GM19372 (cell line): ENCODE measurements at regions not wholly inside any gene's neighbourhood (a gene's known extent, or its start where the extent isn't known, plus 50 kb on each side); places are given as distances from the start of the nearest gene placed in this dataset.

ENCODE experiments used
- ATAC-seq: cut with Tn5 transposase; IDR thresholded peaks from one replicate; pipeline ENCODE4 v1.9.1; 2021; ENCODE audit warnings: mild to moderate bottlenecking, low read depth, moderate library complexity; ENCODE audit not compliant: unreplicated experiment

DNA sequence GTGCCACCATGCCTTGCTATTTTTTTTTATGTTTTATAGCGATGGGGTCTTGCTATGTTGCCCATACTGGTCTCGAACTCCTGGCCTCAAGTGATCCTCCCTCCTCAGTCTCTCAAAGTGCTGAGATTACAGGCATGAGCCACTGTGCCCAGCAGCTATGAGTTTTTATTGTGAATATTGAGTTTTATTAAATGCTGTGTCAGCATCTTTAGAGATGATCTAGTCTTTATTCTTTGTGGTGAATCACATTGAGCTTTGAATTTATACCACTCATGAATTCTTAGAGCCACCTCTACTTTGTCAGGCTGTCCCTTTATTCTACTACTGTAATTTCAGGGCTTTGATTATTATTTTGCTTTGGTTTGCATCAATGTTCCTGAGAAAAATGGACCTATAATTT, 428.3 kb downstream of the BTBD3 start:
- no peak for ATAC-seq

DNA sequence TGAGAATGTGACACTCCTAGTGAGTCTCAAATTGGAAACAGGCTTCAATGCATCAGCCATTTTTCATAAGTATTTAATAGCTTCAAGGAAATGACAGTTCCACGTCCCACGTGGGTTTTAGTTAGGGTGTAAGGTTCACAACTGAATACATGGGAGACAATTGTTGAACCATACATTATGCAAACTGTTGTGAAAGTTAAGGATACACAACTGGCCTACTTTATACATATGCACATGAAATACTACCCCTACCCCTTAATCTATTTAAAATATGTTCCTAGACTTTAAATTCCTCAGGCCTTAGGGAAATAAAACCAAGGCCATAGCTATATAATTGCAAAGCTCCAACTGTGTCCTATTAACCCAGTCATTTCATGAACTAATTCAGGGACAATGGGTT, 436.1 kb downstream of the BTBD3 start:
- no peak for ATAC-seq

DNA sequence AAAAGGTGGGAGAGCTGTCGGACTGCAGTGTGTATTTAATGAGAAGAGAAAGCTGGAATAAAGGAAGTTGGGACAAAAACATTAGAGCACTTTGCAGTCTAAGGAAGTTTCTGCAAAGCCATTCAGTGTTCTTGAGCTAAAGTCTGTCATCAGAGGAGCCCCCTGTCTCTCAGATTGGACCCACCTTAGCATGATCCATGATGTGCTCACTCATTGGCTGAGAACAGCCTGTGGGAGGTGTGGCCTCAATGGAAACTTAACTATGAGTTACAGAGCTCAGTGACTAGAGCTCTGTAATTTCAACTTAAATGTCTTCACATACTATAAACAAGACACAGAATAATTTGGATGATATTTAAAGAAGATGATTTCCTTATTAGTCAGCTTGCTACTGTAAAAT, 437.0 kb downstream of the BTBD3 start:
- ATAC-seq: no peak

DNA sequence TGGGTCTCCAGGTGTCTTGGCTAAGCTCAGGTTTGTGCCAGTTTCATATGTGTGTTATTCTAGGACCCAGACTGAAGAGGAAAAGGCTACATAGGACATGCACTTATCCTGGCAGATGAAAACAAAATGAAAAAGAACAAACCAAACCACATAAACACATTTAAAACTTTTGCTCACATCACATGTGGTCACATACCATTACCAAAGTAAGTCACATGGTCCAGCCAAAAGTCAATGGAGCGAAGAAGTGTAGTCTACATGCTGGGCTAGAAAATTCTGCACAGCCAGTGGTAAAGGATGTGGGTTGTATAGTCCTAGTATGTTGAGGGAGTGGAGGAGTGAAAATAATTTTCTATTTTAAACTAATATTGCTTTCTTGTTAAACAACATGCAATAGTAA, 437.5 kb downstream of the BTBD3 start:
- ATAC-seq: no peak

DNA sequence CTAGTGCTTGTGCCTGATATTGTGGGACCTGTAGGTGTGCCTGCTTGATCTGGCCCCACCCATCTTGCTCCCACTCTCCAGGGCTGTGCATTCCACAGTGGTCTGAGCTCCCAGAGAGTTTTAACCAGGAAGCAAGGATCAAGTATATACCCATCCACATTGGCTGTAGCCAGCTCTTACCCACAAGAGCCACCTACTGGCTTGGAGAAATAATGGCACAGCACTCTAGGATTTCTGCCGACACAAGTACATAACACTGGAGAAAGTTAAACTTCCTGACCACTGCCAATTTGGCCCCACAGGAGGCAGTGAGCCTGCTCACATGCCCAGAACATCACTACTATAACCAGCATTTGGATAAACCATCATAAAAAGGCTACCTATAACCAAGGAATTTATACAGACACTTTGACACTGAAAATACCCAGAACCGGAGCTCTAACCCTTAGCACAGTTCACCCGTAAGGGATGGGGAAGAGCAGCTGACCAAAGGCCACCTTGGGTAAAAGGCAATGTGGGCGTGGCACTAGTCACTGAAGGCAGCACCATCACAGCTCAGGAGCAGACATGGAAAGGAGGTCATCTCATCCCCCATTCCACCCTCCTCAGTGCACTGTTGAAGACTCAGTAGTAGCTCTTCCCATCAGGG, 440.4 kb downstream of the BTBD3 start:
- no peak for ATAC-seq

DNA sequence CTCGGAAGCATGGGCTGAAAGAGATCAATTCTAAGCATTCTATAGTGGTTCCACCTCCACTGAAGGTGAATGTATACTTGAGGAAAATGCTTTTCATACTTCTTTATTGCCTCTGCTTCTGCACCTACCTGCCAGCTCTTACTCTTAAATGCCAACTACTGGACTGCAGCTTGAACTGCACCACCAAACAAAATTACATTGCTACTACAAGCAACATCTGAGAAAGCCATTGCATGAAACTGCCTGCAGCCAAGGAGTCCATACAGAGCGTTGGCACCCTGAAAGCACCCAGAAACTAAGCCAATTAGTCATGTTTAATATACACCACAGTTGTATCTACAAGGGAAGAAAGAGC, 440.9 kb downstream of the BTBD3 start:
- no peak for ATAC-seq

DNA sequence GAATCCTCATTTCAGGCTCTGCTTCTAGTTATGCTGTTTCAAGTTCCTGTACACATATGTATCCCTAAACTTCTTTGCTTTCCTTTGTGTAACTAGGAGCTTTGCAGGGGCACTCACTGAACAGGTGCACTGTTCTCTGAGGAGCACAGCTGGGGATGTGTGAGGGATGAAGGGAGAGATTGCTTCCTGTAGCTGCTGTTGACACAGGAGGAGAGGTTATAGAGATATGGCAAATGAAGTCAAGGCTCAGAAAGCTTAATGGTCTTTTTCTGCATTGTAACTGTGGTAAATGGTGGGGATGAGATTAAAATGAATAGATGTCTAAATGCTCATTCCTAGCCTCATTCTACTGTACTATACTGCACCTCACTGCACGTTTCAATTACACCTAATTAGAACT, 454.3 kb downstream of the BTBD3 start:
- no peak for ATAC-seq

DNA sequence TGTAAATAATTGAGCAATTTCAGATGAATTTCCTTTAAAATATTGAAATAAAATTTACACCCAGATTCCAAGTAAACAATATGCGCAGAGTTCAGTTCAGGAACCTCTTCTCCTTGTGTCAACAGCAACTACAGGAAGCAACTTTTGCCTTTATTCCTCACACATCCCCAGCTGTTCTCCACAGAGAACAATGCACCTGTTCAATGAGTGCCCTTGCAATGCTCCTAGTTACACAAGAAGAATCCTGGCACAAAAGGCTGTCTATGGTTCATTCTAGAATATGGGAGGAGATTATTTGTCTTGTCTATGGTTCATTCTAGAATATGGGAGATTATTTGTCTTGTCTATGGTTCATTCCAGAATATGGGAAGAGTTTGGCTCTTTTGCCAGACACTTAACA, 454.9 kb downstream of the BTBD3 start:
- no peak for ATAC-seq

DNA sequence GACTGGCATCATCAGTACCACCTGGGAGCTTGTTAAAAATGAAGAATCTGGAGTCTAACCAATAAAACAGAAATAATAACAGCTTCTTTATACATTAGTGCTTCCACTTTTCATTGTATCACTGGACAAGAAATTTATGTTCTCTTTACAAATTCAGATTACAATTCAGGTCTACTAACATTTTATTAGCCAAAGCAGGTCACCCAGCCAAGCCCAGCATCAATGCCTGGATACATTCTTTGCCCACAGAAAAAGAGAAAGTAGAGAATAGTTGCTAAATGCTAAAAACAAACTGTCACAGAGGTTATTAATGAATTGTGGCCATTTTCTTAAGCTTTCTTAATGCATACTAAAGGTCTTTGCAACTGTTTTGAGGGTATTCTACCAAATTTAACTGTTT, 458.3 kb downstream of the BTBD3 start:
- no peak for ATAC-seq

DNA sequence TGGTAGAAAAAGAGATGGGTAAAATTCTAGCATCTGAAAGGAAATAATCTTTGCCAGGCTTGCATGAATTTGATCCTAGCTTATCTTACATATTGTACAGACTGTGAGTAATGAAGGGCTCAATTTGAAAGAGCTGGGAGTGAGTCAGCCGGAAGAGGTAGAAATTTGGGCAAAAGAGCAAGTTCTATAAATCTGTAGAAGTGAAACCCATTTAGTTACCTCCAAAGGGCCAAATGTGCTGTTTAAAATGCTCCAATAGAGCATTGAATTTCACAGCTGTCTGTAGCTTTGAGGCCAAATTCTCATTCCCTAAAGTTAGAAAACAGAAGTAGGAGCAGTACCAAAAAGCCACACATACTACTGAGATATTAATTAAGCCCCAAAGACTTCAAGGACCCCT, 466.1 kb downstream of the BTBD3 start:
- ATAC-seq: no peak

DNA sequence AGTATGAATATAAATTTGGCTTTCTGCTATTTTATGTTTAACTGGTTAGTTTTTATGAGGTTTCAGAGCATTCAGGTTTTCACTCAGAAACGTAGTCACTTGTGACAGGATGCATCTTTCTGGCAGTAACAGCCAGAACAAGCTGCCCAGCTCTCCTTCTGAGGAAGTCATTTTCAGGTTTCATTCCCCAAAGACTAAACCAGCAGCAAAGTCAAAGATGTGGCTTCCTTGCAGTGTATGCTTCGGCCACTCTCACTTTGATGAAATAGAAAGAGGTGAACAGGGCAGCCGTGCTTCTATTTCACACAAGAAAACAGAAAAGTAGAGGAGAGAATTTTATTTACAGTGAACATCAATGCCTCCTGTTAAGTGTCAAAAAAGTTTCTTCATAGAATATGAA, 469.1 kb downstream of the BTBD3 start:
- ATAC-seq: no peak

DNA sequence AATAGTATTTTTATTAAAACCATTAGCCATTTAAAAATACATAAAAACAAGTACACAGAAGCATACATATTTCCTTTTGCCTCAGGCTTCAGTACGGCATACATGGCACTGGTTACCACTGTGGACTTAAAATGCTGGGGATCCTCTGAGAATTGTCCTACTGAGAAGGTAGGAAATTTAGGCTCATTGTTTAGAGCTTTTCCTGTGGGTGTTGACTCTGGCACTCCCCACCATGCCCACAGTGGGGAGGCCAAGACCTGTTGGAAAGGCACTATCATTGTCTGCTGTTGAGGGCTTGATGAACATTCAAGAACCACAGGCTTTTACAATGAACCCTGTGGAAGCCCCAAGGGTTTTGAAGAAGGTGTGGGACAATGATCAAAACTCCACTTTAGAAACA, 473.4 kb downstream of the BTBD3 start:
- ATAC-seq: no peak

DNA sequence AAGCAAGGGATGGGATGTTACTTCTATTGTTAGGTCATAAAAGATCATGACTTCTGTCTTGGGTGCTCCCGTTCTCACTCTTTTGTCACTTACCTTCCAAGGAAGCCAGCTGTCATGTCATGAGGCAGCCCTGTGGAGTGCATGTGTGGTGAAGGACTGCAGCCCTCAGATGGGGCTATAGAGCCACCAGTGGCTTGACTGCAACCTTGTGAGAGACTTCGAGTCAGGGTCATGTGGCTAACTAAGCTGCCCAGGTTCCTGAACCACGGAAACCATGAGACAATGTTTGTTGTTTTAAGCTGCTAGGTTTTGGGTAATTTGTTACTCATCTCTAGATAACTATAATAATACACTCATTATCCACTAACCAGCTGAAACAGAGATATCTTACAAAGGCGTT, 477.1 kb downstream of the BTBD3 start:
- no peak for ATAC-seq

DNA sequence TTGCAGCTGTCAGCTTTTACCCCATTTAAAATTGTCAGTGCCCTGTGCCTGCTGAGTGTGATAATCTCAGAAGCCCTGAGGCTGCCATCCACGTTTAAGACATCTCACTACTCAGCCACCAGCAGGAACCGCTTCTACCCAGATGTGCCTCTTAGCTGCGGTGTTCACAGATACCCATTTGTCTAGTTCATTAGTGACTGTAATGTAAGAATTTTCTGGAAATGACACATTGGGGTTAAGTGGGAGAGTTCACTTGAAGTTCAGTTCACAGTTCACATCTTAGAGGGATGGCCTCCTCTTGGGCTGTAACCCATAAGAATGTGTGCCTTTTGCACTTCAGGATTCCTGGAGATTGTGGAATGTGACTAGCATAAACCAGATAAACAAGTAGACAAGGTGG, 477.7 kb downstream of the BTBD3 start:
- no peak for ATAC-seq

DNA sequence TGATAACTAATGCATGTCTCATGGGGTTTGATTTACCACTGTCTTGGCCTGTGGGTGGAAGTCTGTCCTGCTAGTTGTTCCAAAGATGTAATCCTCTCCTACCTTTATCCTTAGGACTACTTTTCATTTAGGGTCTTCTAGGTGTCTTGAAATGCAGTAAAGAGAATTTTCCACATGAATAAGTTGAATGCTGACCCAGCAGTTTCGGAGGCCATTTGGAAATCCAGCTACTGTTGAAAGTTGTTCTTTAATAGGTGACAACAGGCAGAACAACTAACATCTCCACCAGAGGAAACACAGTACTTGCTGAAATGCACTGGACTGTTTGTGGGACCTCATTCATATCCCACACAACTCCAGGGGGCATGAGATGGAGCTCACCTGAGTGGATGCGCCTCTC, 478.1 kb downstream of the BTBD3 start:
- ATAC-seq: no peak

DNA sequence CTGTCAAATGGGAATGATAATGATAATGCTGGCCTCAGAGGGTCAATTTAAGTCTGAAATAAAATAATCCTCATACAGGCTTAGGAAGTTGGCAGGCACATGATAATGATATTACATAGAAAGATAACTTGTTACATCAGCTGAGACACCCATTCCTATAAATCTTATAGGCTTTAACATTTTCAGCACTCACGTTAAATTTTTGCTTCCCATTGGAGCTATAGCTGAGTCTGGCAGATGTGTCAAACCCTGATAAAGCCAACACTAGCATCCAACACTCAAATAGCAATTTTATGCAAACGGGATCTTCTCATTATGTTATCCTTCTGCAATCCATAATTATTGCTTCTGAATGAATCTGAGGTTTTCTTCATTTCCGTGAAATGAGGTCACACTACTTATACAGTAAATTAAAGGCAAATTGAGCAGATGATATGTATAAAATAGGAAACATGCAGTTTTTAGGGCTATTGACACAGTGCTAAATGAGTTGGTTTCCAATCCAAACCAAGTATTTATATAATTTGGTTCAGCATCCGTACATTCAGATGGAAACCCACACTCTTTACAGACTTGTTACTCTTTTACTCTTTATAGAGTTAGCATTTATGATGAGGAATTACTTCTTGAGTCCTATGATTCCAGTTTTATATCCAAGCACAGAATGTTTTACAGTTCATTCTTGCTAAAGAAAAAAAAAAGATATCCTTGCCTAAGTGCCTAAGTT, 481.6 kb downstream of the BTBD3 start:
- no peak for ATAC-seq

DNA sequence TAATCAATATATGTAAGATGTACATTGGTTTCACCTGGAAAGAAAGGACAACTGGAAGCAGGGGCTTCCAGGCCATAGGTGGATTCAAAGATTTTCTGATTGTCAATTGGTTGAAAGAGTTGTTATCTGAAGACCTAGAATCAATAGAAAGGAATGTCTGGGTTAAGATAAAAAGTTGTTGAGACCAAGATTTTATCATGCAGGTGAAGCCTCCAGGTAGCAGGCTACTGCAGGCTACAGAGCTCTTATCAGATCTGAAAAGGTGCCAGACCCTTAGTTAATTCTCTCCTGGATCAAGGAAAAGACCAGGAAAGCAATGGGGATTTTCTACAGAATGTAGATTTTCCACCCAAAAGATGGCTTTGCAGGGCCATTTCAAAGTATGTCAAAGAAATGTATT, 487.2 kb downstream of the BTBD3 start:
- no peak for ATAC-seq

DNA sequence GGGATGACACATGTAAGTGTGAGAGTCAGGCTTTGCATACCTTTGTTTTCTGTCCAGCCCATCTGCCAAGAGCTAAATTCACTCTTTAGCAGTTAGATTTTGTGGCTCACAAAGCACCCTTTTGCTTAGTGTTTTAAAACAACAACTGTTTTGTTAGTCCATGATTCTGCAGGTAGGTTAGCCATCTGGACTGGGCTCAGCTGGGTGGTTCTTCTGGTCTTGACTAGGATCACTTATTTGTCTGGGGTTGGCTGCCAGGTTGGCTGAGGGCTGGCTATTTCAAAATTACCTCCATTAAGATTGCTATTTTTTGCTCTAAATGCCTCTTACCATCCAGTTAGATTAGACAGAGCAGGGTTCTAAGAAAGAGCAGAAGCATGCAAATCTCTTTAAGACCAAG, 489.3 kb downstream of the BTBD3 start:
- no peak for ATAC-seq

DNA sequence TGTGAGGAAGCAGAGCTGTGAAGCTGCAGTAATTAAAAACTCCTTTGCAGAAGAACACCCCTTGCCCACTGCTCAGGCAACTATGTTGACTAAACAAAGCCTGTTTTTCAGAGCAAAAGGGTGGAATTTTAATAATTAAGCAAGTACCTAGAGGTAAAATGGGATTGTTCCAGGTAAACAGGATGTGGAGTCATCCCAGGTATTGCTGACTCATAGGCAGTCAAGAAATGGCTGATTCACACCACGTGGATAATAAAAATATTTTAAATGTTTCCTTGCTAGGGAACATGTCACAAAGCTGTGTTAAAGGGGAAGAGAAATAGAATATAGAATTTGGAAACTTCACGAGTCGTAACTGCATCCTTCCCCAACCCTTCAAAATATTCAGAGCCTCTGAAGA, 491.8 kb downstream of the BTBD3 start:
- no peak for ATAC-seq

DNA sequence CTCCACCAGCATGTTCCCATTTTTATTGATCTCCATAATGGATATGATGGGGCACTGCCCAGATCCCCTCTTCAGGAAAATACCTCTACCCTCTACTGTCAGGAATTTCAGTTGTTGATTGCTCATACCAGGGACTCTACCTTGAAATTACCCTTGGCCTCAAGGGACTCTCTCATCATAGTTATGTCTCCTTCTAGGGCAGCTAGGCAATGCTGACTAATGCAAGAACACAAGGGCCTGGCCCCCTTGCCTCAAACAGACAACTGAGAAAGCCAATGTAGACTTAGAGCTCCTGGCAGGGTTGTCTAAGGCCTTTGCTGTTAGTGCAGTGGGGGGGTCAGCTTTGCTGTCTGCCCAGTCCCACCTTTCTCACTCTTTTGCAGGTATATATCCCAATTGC, 493.1 kb downstream of the BTBD3 start:
- ATAC-seq: no peak

DNA sequence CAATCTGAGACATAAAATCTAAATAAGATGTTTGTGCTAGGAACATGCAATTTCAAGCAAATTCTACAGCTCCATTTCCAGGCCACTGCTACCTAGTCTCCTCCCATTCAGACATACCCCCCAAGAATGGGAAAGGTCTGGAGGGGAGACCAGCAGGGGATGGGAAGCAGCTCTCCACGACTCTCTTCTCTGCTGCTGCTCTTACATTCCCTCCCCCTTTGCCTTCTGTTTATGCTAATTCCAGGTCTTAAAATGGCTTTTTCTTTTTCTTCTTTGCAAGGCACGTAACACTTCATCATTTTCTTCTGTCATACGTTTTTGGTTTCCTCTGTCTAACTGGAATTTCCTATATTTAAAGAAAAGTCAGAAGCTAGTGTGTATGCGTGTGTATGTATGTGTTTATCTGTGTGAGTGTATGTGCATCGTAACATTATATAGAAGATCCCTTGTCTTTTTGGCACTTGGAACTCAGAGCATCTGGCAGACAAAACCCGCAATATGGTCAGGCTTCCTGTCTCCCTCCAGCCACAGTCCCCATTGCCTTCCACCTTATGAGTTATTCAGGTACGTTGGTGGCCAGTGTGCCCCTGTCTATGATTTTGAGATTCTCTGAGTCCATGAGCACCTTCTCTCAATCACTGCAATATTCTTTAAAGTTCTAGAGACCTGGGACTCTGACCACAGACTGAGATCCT, 493.7 kb downstream of the BTBD3 start:
- no peak for ATAC-seq

DNA sequence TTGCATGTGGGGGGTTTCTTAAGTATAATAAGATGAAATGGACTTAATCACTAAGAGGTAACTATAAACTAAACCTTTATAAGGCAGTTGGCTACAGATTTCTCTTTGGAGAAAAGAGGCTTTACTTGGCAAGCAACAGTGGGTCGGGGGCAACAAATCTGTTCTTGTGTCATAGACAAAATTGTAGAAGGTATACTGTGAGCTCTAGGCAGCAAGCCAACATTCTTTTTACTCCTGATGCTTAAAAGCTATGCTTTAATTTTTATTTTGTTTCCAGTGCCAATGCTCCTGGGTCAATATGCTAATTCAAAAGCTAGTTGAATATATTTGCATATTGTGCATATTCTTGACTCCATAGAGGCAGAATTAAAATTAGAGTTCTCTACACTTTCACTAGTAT, 495.4 kb downstream of the BTBD3 start:
- ATAC-seq: no peak
